MCF 10A (cell line): ENCODE measurements at regions not wholly inside any gene's neighbourhood (a gene's known extent, or its start where the extent isn't known, plus 50 kb on each side); places are given as distances from the start of the nearest gene placed in this dataset.
A peak's percentile ranks its signal among the peaks of the same experiment; 100 is the strongest.

Experiments
- BruUV-seq: library from RNA; stranded (reverse); fragments of 400-500 nt; replicated peaks from 2 replicates; lab custom pipeline; 2021; lab: Mats Ljungman, UMichigan
- CTCF ChIA-PET: fragments of 300-600 bp; sonication (Branson Sonifier 250); formaldehyde crosslinking; extraction: SDS; loops from one replicate; lab custom pipeline; 2021; ENCODE audit warnings: antibody characterized with exemption, inconsistent platforms; lab: Yijun Ruan, JAX
- POLR2A ChIA-PET: fragments of 300-600, 350-650 bp; sonication (Branson Sonifier 250); formaldehyde crosslinking; extraction: SDS; loops from one replicate; lab custom pipeline; 2020; ENCODE audit warnings: antibody characterized with exemption, inconsistent platforms; lab: Yijun Ruan, JAX
- DNase-seq: peaks from one replicate; pipeline ENCODE4 v3.0.0-alpha.2; 2018; ENCODE audit not compliant: unreplicated experiment
- H3K27ac Mint-ChIP-seq: one replicate; pipeline ENCODE4 v1.8.0; 2022; ENCODE audit warnings: mild to moderate bottlenecking, low read depth, mixed read lengths; ENCODE audit not compliant: unreplicated experiment
- H3K27me3 Mint-ChIP-seq: one replicate; pipeline ENCODE4 v1.8.0; 2022; ENCODE audit warnings: mixed read lengths; ENCODE audit not compliant: insufficient read depth, unreplicated experiment
- H3K36me3 Mint-ChIP-seq: one replicate; pipeline ENCODE4 v1.8.0; 2022; ENCODE audit warnings: mild to moderate bottlenecking, moderate library complexity, mixed read lengths; ENCODE audit not compliant: insufficient read depth, unreplicated experiment
- H3K4me1 Mint-ChIP-seq: one replicate; pipeline ENCODE4 v1.8.0; 2022; ENCODE audit warnings: mixed read lengths; ENCODE audit not compliant: insufficient read depth, unreplicated experiment
- H3K4me3 Mint-ChIP-seq: one replicate; pipeline ENCODE4 v1.8.0; 2022; ENCODE audit warnings: mild to moderate bottlenecking, moderate library complexity, mixed read lengths; ENCODE audit not compliant: unreplicated experiment
- H3K9me3 Mint-ChIP-seq: one replicate; pipeline ENCODE4 v1.8.0; 2022; ENCODE audit warnings: mixed read lengths; ENCODE audit not compliant: unreplicated experiment
- intact Hi-C: fragments of 100-400 bp; cut with micrococcal nuclease; formaldehyde crosslinking; loops from 2 replicates; pipeline ENCODE4 v1.14.1; 2022
- TF ChIP-seq, protein P1 (sequence below): fragments of 200-600 bp; IDR thresholded peaks from one replicate; pipeline ENCODE4 v1.8.0; 2022; ENCODE audit warnings: antibody characterized with exemption, mild to moderate bottlenecking; ENCODE audit not compliant: unreplicated experiment

DNA sequence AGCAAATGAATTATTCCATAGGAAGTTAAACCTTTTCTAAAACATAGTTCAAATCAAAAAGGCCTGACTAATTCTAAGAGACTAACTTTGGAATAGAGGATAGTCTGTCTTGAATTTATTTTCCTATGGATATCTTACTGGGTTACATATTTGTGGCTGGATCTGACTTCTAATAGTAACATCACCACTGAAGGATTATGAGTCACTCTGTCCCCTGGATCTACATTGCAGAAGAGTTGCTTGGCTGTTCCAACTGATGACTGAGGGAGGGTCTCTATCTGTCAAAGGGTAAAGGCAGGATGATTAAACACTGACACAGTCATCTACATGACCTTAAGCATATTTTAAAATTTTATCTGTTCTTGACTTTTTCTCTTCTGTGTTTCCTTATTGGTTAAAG, 119.6 kb upstream of the FST start:
- no TSS peak for BruUV-seq
- H3K27me3 Mint-ChIP-seq, result no peaks in the 10 kb centered on the region
- DNase-seq, result peak; percentile 47
- H3K36me3 Mint-ChIP-seq, result no peaks in the 10 kb centered on the region
- intact Hi-C loops, result loop anchor here (2.0 kb wide), 1 partner anchor 58 kb away; no protein-coding TSS in a partner anchor
- TF ChIP-seq, protein P1, sequence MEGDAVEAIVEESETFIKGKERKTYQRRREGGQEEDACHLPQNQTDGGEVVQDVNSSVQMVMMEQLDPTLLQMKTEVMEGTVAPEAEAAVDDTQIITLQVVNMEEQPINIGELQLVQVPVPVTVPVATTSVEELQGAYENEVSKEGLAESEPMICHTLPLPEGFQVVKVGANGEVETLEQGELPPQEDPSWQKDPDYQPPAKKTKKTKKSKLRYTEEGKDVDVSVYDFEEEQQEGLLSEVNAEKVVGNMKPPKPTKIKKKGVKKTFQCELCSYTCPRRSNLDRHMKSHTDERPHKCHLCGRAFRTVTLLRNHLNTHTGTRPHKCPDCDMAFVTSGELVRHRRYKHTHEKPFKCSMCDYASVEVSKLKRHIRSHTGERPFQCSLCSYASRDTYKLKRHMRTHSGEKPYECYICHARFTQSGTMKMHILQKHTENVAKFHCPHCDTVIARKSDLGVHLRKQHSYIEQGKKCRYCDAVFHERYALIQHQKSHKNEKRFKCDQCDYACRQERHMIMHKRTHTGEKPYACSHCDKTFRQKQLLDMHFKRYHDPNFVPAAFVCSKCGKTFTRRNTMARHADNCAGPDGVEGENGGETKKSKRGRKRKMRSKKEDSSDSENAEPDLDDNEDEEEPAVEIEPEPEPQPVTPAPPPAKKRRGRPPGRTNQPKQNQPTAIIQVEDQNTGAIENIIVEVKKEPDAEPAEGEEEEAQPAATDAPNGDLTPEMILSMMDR, result no peak
- no peaks in the 10 kb centered on the region for H3K9me3 Mint-ChIP-seq
- ChIA-PET CTCF (interaction anchor here (0.8 kb wide), 1 partner anchor 41 kb away, joined by 3 read pairs; no protein-coding TSS in a partner anchor), POLR2A (interaction anchor here (0.6 to 1.3 kb wide), 4 partner anchors 14 to 1109 kb away, joined by 3 read pairs; no protein-coding TSS in a partner anchor)
- no peak overlapping the region for H3K27ac Mint-ChIP-seq
- peaks cover 10% of the 10 kb centered on the region for H3K4me1 Mint-ChIP-seq
- H3K4me3 Mint-ChIP-seq, result no peak overlapping the region

DNA sequence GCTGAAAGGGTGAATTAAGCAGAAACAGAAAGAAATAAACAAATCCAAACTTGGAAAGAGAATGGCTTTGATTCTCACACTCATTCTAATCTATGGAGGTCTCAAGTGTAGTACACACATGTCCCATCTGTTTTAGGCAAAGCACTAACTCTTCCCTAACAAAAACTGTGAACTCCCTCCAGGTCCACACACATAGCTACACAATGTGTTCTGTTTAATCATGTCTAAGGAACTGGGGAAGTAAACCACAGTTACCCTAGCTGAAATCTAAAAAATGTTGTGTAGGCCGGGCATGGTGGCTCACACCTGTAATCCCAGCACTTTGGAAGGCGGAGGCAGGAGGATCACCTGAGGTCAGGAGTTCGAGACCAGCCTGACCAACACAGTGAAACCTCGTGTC, 118.7 kb upstream of the FST start:
- Mint-ChIP-seq H3K4me3 (no peak overlapping the region), H3K36me3 (no peaks in the 10 kb centered on the region), H3K9me3 (no peaks in the 10 kb centered on the region), H3K27me3 (no peaks in the 10 kb centered on the region), H3K4me1 (peaks cover 10% of the 10 kb centered on the region), H3K27ac (peak overlapping the region; percentile 74)
- no peak for DNase-seq
- POLR2A ChIA-PET, result interaction anchor here (0.5 to 1.2 kb wide), 2 partner anchors 15 to 25 kb away, joined by 3 read pairs; no protein-coding TSS in a partner anchor
- CTCF ChIA-PET, result interaction anchor here (0.7 kb wide), 1 partner anchor 195 kb away, joined by 4 read pairs; no protein-coding TSS in a partner anchor
- TF ChIP-seq, protein P1, result no peak
- no TSS peak for BruUV-seq
- intact Hi-C loops, result loop anchor here (1.0 to 2.0 kb wide), 2 partner anchors 18 to 57 kb away; no protein-coding TSS in a partner anchor

DNA sequence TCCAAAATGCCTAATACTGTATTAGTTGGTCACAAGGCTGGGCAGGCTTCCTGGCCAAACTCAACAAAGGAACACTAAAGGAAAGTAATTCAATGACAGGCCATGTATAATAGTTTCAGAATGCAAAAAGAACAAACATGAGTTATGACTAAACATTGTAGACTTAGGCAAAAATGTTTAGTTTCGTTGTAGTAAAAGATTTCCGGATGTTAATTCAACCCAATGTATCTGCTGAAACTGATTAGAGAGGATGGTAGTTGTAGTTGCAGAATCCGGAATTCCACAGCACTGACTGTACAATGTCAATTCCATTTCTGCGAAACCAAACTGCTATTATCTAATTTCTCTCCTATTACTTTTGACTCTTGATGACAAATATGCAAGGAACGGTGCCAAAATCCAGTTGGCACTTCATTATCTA, 117.9 kb upstream of the FST start:
- H3K9me3 Mint-ChIP-seq, result no peaks in the 10 kb centered on the region
- H3K27me3 Mint-ChIP-seq, result no peaks in the 10 kb centered on the region
- DNase-seq, result peak; percentile 87
- no peak overlapping the region for H3K4me3 Mint-ChIP-seq
- TF ChIP-seq, protein P1, result no peak
- peaks cover 10% of the 10 kb centered on the region for H3K4me1 Mint-ChIP-seq
- no peaks in the 10 kb centered on the region for H3K36me3 Mint-ChIP-seq
- ChIA-PET CTCF (interaction anchor here (0.9 to 1.0 kb wide), 2 partner anchors 16 to 19 kb away, joined by 3 read pairs; no protein-coding TSS in a partner anchor), POLR2A (interaction anchor here (0.7 to 0.9 kb wide), 3 partner anchors 9 to 36 kb away, joined by 3 to 7 read pairs (median 3); no protein-coding TSS in a partner anchor)
- BruUV-seq, result no TSS peak
- H3K27ac Mint-ChIP-seq, result peak overlapping the region; percentile 74
- intact Hi-C loops, result loop anchor here (1.0 kb wide), 1 partner anchor 19 kb away; no protein-coding TSS in a partner anchor

DNA sequence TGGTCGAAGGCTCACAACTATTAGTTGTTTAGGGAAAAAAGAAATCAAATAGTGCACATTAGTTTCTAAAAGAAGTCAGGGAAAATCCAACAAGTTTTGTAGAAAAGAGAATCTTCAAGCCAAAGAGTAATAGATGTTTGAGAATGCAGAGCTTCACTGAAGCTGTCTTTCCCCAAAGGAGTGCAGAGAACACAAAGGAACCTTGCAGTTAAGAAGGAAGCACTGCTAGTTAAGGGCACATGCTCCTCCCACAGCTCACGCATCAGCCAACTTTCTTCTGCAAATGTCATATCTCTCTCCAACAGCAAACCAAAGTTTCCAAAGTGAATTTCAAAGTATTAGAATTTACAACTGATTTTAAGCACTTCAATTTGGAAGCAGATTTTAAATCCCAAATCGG, 116.4 kb upstream of the FST start:
- no TSS peak for BruUV-seq
- TF ChIP-seq, protein P1, result no peak
- Mint-ChIP-seq H3K9me3 (no peaks in the 10 kb centered on the region), H3K36me3 (no peaks in the 10 kb centered on the region), H3K27me3 (no peaks in the 10 kb centered on the region), H3K27ac (no peak overlapping the region), H3K4me3 (no peak overlapping the region), H3K4me1 (peaks cover 10% of the 10 kb centered on the region)
- ChIA-PET CTCF (interaction anchor here (0.6 kb wide), 1 partner anchor 71 kb away, joined by 3 read pairs; no protein-coding TSS in a partner anchor), POLR2A (interaction anchor here (1.5 to 1.8 kb wide), 3 partner anchors 8 to 22 kb away, joined by 4 to 8 read pairs (median 6); no protein-coding TSS in a partner anchor)
- no peak for DNase-seq
- intact Hi-C loops, result no loop called here
